H1 (cell line): ENCODE measurements at regions not wholly inside any gene's neighbourhood (a gene's known extent, or its start where the extent isn't known, plus 50 kb on each side); places are given as distances from the start of the nearest gene placed in this dataset.

ENCODE experiments used
- CTCF ChIP-seq, 3 experiments: IDR thresholded peaks; 1 replicate in 2 of 3; 2 replicates in 1 of 3; pipeline versions ENCODE4 v1.5.1 to v1.6.1; 2011; ENCODE audit warnings: low read length in 3 of 3, mild to moderate bottlenecking in 3 of 3, inconsistent platforms in 2 of 3, low read depth in 1 of 3, moderate library complexity in 1 of 3; ENCODE audit not compliant: insufficient read depth in 1 of 3; ENCODE audit errors: control extremely low read depth in 1 of 3
- FOSL1 ChIP-seq: IDR thresholded peaks from 2 replicates; pipeline ENCODE4 v1.6.1; 2011; ENCODE audit warnings: mild to moderate bottlenecking, low read depth, low read length, moderate library complexity; ENCODE audit not compliant: insufficient read depth
- MAX ChIP-seq: IDR thresholded peaks from 2 replicates; pipeline ENCODE4 v1.6.1; 2012; ENCODE audit warnings: inconsistent platforms
- POLR2A ChIP-seq, 2 experiments: IDR thresholded peaks; 1 replicate in 1 of 2; 2 replicates in 1 of 2; pipeline ENCODE4 v1.6.1; 2011; ENCODE audit warnings: low read depth in 2 of 2, low read length in 2 of 2, mild to moderate bottlenecking in 2 of 2; ENCODE audit errors: control extremely low read depth in 1 of 2
- POLR2AphosphoS5 ChIP-seq: IDR thresholded peaks from 2 replicates; pipeline ENCODE4 v1.6.1; 2011; ENCODE audit warnings: low read depth, low read length
- SUZ12 ChIP-seq: fragments of 200-600 bp; sonication (generic); IDR thresholded peaks from 2 replicates; pipeline ENCODE4 v1.6.1; 2012; ENCODE audit warnings: mild to moderate bottlenecking, inconsistent platforms, low read length, moderate library complexity, mixed read lengths

- no peak for TF ChIP-seq CTCF (IDR thresholded peaks at IDR 0.05; ENCODE audit: control extremely low read depth in 1 of 3, insufficient read depth in 1 of 3, low read depth in 1 of 3, low read length in 3 of 3)
- TF ChIP-seq MAX, result no peak
- TF ChIP-seq POLR2A (IDR thresholded peaks at IDR 0.05; ENCODE audit: control extremely low read depth in 1 of 2, low read depth in 2 of 2, low read length in 2 of 2), result no peak
- TF ChIP-seq SUZ12, result no peak
- TF ChIP-seq POLR2AphosphoS5, result no peak
- TF ChIP-seq FOSL1, result no peak
Observed at GRCh38 chr21:35212393-35213127, 163.5 kb upstream of the RUNX1 start.
